EH (cell line): ENCODE measurements at regions not wholly inside any gene's neighbourhood (a gene's known extent, or its start where the extent isn't known, plus 50 kb on each side); places are given as distances from the start of the nearest gene placed in this dataset.
A peak's percentile ranks its signal among the peaks of the same experiment; 100 is the strongest.

Experiments used
- DNase-seq: peaks from one replicate; pipeline ENCODE4 v3.0.0-alpha.2; 2015; ENCODE audit warnings: low read depth

DNA sequence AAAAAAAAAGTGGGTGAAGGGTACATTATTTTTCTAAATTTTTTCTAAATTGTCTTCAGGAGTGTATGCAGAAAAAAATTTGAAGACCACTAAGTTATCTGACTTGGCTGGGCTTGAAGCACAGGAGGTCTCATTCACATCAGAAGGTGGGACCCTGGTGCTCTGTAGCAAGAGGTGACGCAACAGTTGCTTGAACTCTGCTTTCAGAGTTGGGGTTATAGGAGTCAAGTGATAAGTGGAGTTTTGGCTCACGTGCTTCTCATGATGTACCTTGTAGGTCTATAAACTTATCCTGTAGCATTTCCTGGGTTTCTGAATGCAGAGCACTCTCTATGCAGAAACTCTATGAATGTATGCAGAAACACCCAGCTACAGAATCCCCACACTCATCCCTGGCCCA, 58.5 kb upstream of the FOXC1 start:
- no peak for DNase-seq

DNA sequence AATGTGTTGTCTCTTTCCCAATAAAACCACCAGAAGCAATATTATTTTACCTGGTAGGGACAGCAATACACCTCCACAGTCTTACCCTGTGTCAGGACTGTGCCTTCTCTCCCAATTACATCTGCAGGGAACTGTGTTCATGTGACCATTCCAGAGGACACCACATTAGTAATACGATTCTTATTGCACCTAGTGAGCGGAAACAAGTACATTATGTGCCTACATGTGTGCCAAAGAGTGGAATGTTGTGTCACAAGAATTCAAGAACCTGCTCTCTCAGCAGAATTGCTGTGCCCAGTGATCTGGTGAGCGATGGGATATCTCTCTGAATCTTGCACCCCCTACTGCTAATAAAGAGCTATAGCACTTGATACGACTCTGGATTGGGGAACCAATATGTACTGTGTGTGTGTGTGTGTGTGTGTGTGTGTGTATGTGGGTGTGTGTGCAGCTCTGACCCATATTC, 57.4 kb upstream of the FOXC1 start:
- peak; percentile 35 for DNase-seq

GRCh38 chr6:1553562-1554083, 56.1 kb upstream of the FOXC1 start:
- peak; percentile 9 for DNase-seq

DNA sequence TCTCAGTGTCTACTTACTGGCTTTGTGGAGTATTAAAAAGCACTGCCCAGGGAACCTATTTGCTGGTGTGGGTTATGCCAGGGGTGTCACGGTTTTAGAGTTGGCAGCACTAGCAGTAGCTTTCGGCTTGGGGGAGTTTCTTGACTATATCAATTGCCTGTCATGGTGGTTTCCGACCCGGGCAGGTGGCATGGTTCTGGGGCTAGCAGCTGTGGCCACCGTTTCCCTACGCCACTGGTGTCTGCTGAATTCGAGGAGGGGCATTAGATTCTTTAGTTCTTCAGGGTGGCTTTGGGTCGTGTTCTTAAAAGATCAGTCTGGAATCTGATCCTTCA, 55.6 kb upstream of the FOXC1 start:
- no peak for DNase-seq

GRCh38 chr6:1554476-1555310, 55.0 kb upstream of the FOXC1 start:
- DNase-seq = peak; percentile 70

DNA sequence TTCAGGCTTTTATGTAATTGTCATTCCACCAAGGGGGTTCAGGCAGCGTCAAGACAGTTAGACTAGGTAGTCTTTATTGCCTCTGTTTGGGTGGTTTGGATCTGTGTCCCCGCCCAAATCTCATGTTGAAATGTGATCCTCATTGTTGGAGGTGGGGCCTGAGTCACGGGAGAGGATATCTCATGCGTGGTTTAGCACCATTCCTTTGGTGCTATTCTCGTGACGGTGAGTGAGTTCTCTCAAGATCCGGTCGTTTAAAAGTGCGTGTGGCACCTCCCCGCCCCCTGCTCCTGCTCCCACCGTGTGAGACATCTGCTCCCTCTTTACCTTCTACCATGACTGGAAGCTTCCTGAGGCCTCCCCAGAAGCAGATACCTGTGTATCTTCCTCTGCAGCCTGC, 51.3 kb upstream of the FOXC1 start:
- peak; percentile 43 for DNase-seq
